Spinal cord (tissue), 9 donors: ENCODE measurements at regions not wholly inside any gene's neighbourhood (a gene's known extent, or its start where the extent isn't known, plus 50 kb on each side); places are given as distances from the start of the nearest gene placed in this dataset.

Source experiments
- DNase-seq, 6 donors: peaks; one replicate each; pipeline versions ENCODE4 v3.0.0 to v3.0.0-alpha.2; 2013 to 2015; ENCODE audit warnings: low spot score in 6 of 6, low read depth in 4 of 6
- H3K27ac ChIP-seq: one replicate; pipeline ENCODE4 v1.5.1; 2013; ENCODE audit warnings: low read depth, low read length, control low read depth
- H3K27me3 ChIP-seq: one replicate; pipeline ENCODE4 v1.6.1; 2013; ENCODE audit warnings: low read length; ENCODE audit not compliant: control insufficient read depth, insufficient read depth
- H3K36me3 ChIP-seq: one replicate; pipeline ENCODE4 v1.6.1; 2013; ENCODE audit warnings: low read length; ENCODE audit not compliant: control insufficient read depth, insufficient read depth
- H3K4me1 ChIP-seq: one replicate; pipeline ENCODE4 v1.6.1; 2013; ENCODE audit warnings: low read length; ENCODE audit not compliant: control insufficient read depth, insufficient read depth
- H3K4me3 ChIP-seq: one replicate; pipeline ENCODE4 v1.5.1; 2013; ENCODE audit warnings: low read depth, low read length, control low read depth
- H3K9me3 ChIP-seq: one replicate; pipeline ENCODE4 v1.6.1; 2013; ENCODE audit warnings: low read length; ENCODE audit not compliant: control insufficient read depth, insufficient read depth
- WGBS: methylation state at CpG from one replicate; pipeline ENCODE4 v1.1.5; 2013; ENCODE audit warnings: missing lambda C conversion rate; ENCODE audit not compliant: insufficient coverage; 5-methylcytosine and 5-hydroxymethylcytosine counted together
- donor health status: healthy.

DNA sequence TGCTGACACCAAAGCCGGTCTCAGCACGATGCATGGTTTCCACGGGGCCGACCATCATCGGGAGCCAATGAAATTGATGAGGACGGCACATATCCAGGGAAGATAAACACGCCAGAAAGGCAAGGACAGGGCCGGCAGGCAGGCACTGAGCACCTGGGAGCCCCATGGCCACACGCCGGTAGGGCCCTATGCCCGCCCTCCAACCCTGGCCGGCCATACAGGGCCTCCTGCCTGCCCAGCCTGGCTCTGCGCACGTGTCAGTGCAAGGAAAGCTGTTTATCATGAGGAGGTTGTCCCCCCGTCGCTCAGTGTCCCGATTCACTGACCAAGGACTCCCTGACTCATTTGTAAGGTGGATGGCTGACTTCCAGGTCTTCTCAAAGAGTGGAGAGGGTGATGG is 237.5 kb downstream of the GLI2 start:
- H3K27ac ChIP-seq: no peak overlapping the region

DNA sequence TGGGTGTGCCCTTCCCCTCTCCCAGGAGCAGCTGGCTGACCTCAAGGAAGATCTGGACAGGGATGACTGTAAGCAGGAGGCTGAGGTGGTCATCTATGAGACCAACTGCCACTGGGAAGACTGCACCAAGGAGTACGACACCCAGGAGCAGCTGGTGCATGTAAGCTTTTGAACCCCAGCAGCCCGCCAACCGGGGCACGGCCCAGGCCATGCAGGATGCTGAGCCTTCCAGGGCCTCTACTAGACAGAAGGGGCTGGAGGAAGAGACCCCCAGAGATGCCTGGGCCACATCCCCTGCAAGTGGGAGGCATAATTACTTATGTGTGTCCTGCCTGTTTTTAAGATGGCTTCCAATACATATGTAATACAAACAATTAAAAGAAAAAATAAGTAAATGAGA is 239.3 kb downstream of the GLI2 start:
- 100% methylated on average over 4 of the region's 4 CpGs for WGBS
- no peaks in the 10 kb centered on the region for H3K27me3 ChIP-seq
- no peaks in the 10 kb centered on the region for H3K9me3 ChIP-seq
- no peaks in the 10 kb centered on the region for H3K4me1 ChIP-seq
- H3K36me3 ChIP-seq: peaks cover 48% of the 10 kb centered on the region
- no peak for DNase-seq
- no peak overlapping the region for H3K27ac ChIP-seq
- H3K4me3 ChIP-seq: no peak overlapping the region

More for the DNA sequence above, 237.5 kb downstream of the GLI2 start:
- Histone ChIP-seq H3K27me3 (no peaks in the 10 kb centered on the region), H3K9me3 (peaks cover 2% of the 10 kb centered on the region), H3K4me1 (no peaks in the 10 kb centered on the region), H3K36me3 (peaks cover 54% of the 10 kb centered on the region), H3K4me3 (no peak overlapping the region)
- 92% methylated on average over 14 of the region's 17 CpGs for WGBS
- DNase-seq: no peak

DNA sequence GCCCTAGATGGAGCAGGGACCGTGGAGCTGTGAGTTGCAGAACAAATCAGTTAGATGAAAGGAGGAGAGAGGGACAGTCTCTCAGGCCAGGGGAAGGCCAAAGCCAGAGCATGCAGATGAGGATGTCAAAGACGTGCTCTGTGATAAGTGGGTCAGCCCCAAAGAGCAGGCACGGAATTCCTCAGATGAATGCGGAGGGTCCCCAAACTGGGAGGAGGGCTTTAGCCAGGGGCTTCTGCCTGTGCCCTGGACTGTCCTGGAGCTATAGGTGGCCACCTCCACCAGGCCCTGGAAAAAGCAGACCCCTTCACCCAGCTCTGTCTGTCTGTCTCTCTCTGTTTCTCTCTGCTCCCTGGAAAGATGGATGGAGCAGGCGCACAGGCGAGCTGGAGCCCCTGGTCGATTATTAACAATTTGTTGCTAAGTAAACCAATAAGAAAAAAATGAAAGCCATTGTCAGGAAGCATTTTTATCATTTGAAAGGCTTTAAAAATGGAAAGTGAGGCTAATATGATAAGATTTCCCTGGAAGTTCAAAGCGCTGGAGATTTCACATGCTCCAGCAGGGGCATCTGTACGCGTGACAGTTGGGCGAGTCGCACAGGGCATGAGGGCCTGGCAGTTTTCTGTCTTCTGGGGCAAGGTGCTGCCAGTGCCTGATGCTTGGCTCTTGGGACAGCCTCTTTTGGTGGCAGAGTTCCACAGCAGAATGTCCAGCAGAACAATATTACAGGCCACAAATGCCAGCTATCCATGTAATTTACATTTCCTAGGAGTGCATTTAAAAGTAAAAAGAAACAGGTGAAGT is 241.0 kb downstream of the GLI2 start:
- H3K27ac ChIP-seq: no peak overlapping the region
- peaks cover 34% of the 10 kb centered on the region for H3K36me3 ChIP-seq
- WGBS: 82% methylated on average over 11 of the region's 12 CpGs

DNA sequence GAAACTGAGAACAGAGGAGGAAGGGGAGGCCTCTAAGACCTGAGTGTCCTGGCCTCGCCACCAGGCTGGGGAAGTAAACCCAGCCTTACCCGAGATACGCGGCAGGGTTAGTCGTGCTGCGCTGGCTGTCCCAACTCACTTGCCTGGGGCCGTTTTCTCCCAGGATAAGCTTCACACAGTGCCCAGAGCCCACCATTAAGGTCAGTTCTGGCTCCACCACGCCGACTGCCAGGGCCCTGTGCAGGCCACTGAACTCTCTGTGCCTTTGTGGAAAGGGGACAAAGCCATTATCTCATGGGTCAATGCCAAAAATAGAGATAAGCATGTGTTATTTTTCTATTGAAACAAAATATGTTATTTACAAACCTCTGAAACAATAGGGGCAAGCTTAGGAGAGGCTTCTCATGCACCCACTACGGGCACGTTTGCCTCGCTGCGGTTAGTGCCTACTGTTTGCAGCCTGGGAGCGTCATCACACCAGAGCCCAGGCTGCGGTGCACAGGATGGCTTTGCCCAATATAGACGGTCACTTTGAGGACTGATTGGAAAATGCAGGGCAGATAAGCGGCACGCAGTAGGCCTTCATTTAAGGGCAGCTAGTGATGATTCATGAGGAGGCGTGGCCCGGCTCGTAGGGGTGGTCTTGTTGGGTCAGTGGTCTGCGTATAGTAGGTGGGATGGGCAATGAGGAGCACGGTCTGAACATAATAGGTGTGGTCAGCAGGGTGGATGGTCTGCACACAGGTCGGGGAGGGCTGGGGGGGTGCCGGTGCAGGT is 242.1 kb downstream of the GLI2 start:
- H3K4me1 ChIP-seq: no peaks in the 10 kb centered on the region
- H3K27ac ChIP-seq: no peak overlapping the region
- DNase-seq: no peak
- WGBS: 90% methylated on average over 25 of the region's 25 CpGs
- peaks cover 28% of the 10 kb centered on the region for H3K36me3 ChIP-seq
- H3K4me3 ChIP-seq: no peak overlapping the region
- H3K9me3 ChIP-seq: no peaks in the 10 kb centered on the region
- no peaks in the 10 kb centered on the region for H3K27me3 ChIP-seq

More for the DNA sequence above, 241.0 kb downstream of the GLI2 start:
- H3K9me3 ChIP-seq: no peaks in the 10 kb centered on the region
- no peaks in the 10 kb centered on the region for H3K4me1 ChIP-seq
- no peak for DNase-seq
- no peaks in the 10 kb centered on the region for H3K27me3 ChIP-seq
- H3K4me3 ChIP-seq: no peak overlapping the region

GRCh38 chr2:120978359-120979050 is 242.8 kb downstream of the GLI2 start:
- Histone ChIP-seq H3K9me3 (no peaks in the 10 kb centered on the region), H3K4me1 (peaks cover 5% of the 10 kb centered on the region), H3K36me3 (peaks cover 28% of the 10 kb centered on the region), H3K4me3 (no peak overlapping the region), H3K27me3 (no peaks in the 10 kb centered on the region), H3K27ac (no peak overlapping the region)
- 91% methylated on average over 19 of the region's 20 CpGs for WGBS
- DNase-seq: no peak

GRCh38 chr2:120979398-120979797 is 243.7 kb downstream of the GLI2 start:
- peaks cover 9% of the 10 kb centered on the region for H3K4me1 ChIP-seq
- H3K36me3 ChIP-seq: peaks cover 36% of the 10 kb centered on the region
- no peak overlapping the region for H3K27ac ChIP-seq
- no peak overlapping the region for H3K4me3 ChIP-seq
- 100% methylated on average over 1 of the region's 2 CpGs for WGBS
- no peaks in the 10 kb centered on the region for H3K27me3 ChIP-seq
- H3K9me3 ChIP-seq: no peaks in the 10 kb centered on the region
- DNase-seq: no peak

GRCh38 chr2:120979921-120980320 is 244.3 kb downstream of the GLI2 start:
- H3K27ac ChIP-seq: no peak overlapping the region
- DNase-seq: no peak
- no peak overlapping the region for H3K4me3 ChIP-seq
- 100% methylated on average over 3 of the region's 8 CpGs for WGBS
- peaks cover 37% of the 10 kb centered on the region for H3K36me3 ChIP-seq
- H3K27me3 ChIP-seq: no peaks in the 10 kb centered on the region
- H3K9me3 ChIP-seq: no peaks in the 10 kb centered on the region
- H3K4me1 ChIP-seq: peaks cover 9% of the 10 kb centered on the region

- Histone ChIP-seq H3K9me3 (no peaks in the 10 kb centered on the region), H3K4me3 (no peak overlapping the region), H3K27ac (no peak overlapping the region), H3K27me3 (no peaks in the 10 kb centered on the region), H3K36me3 (peaks cover 48% of the 10 kb centered on the region), H3K4me1 (peaks cover 9% of the 10 kb centered on the region)
- DNase-seq: no peak
- 87% methylated on average over 3 of the region's 4 CpGs for WGBS
These were observed 245.8 kb downstream of the GLI2 start for GRCh38 chr2:120981443-120981842.

DNA sequence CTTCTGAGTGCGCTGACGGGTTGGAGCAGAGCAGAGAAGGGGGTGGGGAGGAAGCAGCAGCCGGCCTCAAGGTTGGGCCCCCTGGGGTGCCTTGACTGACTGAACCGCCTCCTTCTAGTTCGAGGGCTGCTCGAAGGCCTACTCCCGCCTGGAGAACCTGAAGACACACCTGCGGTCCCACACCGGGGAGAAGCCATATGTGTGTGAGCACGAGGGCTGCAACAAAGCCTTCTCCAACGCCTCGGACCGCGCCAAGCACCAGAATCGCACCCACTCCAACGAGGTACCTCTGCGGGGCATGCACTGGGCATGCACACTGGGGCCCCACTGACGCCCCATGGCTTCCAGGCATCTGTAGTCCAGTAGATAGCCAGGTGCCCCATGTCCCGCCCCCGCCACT is 246.9 kb downstream of the GLI2 start:
- H3K4me1 ChIP-seq: peaks cover 9% of the 10 kb centered on the region
- no peak overlapping the region for H3K4me3 ChIP-seq
- no peak overlapping the region for H3K27ac ChIP-seq
- H3K27me3 ChIP-seq: no peaks in the 10 kb centered on the region
- WGBS: 80% methylated on average over 20 of the region's 20 CpGs
- H3K36me3 ChIP-seq: peaks cover 56% of the 10 kb centered on the region
- no peak for DNase-seq
- H3K9me3 ChIP-seq: no peaks in the 10 kb centered on the region
